Stimulated activated naive CD8-positive, alpha-beta T cell treated with anti-CD3 and anti-CD28 coated beads, Interleukin-15, Interleukin-2, amounts not matched to agents 100 ng/mL and 50 ng/mL, for 24 hours (primary cell): ENCODE measurements at regions not wholly inside any gene's neighbourhood (a gene's known extent, or its start where the extent isn't known, plus 50 kb on each side); places are given as distances from the start of the nearest gene placed in this dataset.
"Not testable (repeated sequence)": the region's sequence is repeated elsewhere in the genome, so short reads cannot be mapped to it uniquely, and the experiment has no call there.

ENCODE experiments used
- H3K27ac Mint-ChIP-seq: one replicate; pipeline ENCODE4 v1.8.0; 2021; ENCODE audit warnings: mild to moderate bottlenecking, mixed read lengths
- H3K27me3 Mint-ChIP-seq: one replicate; pipeline ENCODE4 v1.8.0; 2021; ENCODE audit warnings: mixed read lengths
- H3K36me3 Mint-ChIP-seq: one replicate; pipeline ENCODE4 v1.8.0; 2021; ENCODE audit warnings: low read depth, mixed read lengths
- H3K4me1 Mint-ChIP-seq: one replicate; pipeline ENCODE4 v1.8.0; 2021; ENCODE audit warnings: low read depth, mixed read lengths
- H3K4me3 Mint-ChIP-seq: one replicate; pipeline ENCODE4 v1.8.0; 2021; ENCODE audit warnings: mild to moderate bottlenecking, mixed read lengths
- H3K9me3 Mint-ChIP-seq: one replicate; pipeline ENCODE4 v1.8.0; 2021; ENCODE audit warnings: mixed read lengths

DNA sequence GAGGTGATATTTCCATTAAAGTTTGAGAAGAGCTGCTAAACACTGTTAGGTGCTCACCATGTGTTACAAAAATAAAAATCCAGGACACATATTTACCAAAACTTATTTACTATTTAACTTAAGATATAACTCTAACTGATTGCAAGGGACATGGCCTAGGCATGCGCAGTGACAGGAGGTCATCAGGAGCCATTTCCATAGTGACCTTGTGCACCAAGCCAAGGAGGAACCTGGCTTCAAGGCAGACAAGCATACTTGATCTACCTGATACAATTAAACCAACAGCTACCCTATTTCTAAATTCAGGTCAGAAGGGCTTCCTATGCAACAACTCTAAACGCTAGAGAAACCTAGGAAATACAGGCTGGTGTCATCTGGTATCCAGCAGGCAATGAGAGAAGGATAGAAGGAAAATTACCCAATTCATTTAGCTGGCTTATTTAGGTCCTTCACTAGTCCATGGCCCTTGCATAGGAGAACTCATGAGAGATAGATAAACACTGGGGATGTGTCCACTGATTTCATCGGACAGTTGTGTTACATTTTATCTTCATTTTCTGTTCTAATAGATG is 134.4 kb downstream of the FOXB1 start:
- no peaks in the 10 kb centered on the region for H3K36me3 Mint-ChIP-seq
- H3K4me3 Mint-ChIP-seq = no peak overlapping the region
- peaks cover 44% of the 10 kb centered on the region for H3K27me3 Mint-ChIP-seq
- no peaks in the 10 kb centered on the region for H3K4me1 Mint-ChIP-seq
- no peak overlapping the region for H3K27ac Mint-ChIP-seq
- H3K9me3 Mint-ChIP-seq = no peaks in the 10 kb centered on the region

DNA sequence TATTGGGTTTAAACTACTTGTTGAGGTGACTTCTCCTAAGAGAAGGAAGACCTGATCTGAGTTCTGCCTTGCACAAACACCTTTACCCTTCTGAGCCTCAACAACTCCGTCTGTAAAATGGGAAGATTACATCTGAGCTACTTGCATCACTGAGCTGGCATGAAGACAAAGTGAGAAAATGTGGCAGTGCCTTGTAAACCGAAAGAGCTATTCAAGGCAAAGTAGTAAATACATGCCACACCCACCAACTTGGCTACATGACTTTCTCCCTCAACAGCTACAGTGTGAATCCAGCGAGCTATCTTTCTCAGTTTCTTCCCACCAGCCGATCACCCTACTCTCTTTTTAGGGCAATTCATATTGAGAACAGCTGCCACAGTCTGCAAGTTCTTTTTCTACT is 148.3 kb downstream of the FOXB1 start:
- no peaks in the 10 kb centered on the region for H3K36me3 Mint-ChIP-seq
- peaks cover 26% of the 10 kb centered on the region for H3K27me3 Mint-ChIP-seq
- no peak overlapping the region for H3K4me3 Mint-ChIP-seq
- no peaks in the 10 kb centered on the region for H3K9me3 Mint-ChIP-seq
- H3K27ac Mint-ChIP-seq = no peak overlapping the region
- H3K4me1 Mint-ChIP-seq = no peaks in the 10 kb centered on the region

DNA sequence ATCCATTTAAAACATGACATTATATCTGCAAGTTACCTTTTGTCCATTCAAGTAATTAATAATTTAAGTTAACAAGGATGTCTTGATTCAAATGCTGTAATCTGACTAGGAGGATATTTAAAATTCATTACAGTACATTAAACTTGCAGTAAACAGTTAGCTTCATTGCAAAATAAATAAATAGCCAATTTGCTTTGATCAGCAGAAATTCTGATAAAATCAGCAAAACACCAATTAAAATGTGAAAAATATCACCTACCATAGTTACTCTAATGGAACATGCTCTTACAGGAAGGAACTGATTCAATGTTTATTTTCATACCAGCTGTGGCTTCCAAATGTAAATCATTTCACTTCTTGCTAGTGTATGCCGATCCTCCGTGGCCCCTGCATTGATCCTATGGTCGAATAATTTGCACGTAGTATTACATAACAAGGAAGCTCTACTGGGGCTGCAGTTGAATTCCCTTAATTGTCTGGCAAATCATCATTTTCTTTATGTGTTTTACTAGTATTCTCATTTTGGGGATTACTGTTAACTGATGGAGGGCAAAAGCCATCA is 150.7 kb downstream of the FOXB1 start:
- no peak overlapping the region for H3K4me3 Mint-ChIP-seq
- peaks cover 28% of the 10 kb centered on the region for H3K27me3 Mint-ChIP-seq
- H3K27ac Mint-ChIP-seq = no peak overlapping the region
- no peaks in the 10 kb centered on the region for H3K36me3 Mint-ChIP-seq
- H3K4me1 Mint-ChIP-seq = no peaks in the 10 kb centered on the region
- no peaks in the 10 kb centered on the region for H3K9me3 Mint-ChIP-seq

DNA sequence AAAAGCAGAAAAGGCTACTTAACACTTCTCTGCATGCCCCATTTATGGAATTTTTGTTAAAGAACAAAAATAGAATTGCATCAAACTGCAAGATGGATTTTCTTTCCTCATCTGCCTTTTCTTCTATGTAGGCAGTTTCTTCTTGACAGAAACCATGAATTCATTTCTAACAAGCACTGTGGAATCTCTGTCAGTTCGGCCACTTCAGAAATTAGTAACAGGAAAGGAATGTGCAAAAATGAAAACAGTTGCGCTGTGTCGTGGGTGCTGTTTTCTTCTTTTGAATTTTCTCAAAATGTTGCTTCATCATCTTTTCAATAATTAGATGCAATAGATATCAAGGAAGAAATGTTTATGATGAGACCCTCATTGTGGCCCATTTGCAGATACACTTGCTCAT is 151.6 kb downstream of the FOXB1 start:
- Mint-ChIP-seq H3K4me3 (no peak overlapping the region), H3K36me3 (no peaks in the 10 kb centered on the region), H3K27ac (no peak overlapping the region), H3K9me3 (no peaks in the 10 kb centered on the region), H3K27me3 (peaks cover 29% of the 10 kb centered on the region), H3K4me1 (no peaks in the 10 kb centered on the region)

DNA sequence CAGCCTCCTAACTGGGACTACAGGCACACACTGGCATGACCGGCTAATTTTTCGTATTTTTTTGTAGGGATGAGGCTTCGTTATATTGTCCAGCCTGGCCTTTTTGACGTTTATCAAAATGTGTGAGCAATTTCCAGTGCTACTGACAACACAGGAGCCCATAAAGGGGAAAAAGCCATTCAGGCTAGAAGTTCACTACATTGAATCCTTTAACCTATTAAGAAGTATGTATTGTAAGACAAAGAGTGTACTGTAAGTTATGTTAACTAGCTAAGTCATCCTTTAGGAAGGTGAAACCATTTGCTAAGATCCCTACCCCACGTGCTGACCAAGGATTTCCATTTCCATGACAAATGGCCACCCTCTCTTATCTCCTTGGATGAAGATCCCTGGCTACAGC is 156.8 kb downstream of the FOXB1 start:
- Mint-ChIP-seq H3K4me3 (no peak overlapping the region), H3K27me3 (peaks cover 36% of the 10 kb centered on the region), H3K4me1 (no peaks in the 10 kb centered on the region), H3K27ac (no peak overlapping the region), H3K9me3 (no peaks in the 10 kb centered on the region), H3K36me3 (no peaks in the 10 kb centered on the region)

DNA sequence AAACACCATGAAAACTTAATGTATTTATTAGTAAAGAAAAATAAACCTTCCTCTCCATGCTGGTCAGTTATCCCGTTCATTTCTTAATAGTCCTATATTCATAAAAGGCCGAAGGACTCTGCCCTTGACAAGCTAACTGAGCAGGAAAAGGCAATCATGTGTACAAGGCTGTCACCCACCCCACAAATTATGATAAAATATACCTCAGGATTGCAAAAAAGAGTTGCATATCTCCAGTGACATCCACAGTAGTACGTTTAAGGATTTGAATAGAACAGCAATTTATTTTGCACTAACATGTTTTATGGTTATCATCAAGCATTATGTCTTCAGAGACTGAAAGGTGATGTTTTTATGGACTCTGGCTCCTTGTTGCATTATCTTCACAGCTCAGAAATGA is 157.6 kb downstream of the FOXB1 start:
- H3K27me3 Mint-ChIP-seq = peaks cover 36% of the 10 kb centered on the region
- no peak overlapping the region for H3K4me3 Mint-ChIP-seq
- no peaks in the 10 kb centered on the region for H3K9me3 Mint-ChIP-seq
- no peaks in the 10 kb centered on the region for H3K4me1 Mint-ChIP-seq
- H3K27ac Mint-ChIP-seq = no peak overlapping the region
- no peaks in the 10 kb centered on the region for H3K36me3 Mint-ChIP-seq

DNA sequence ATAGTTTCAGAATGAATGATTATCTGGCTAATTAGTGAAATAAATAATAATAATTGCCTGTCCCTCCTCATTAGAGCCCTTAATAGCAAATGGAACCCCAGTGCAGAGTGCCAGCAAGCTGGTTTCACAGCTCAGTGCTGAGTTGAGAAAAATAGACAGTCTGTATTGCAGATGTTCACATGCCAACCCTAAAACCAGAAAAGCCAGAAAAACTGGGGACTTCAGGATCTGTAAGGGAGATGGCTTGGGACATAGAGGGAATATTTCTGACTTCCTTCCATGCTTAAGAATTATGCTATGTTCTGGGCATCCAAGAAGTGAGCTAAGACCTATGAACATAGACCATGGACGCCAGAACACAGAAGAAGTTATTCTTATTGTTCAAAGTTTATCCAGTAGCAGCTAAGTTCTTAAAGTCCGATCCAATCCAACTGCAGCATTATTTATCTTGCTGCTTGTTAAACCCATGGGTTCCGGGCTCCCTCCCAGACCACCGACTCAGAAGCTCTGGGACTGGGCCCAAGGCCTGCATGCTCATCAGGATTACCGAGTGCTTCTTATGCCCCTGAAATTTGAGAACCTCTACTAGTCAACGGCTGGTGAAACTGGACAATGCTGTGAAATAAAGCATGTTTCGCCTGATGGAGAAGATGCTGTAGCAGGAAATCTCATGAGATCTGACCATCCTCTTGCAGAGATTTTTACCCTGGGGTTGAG is 158.3 kb downstream of the FOXB1 start:
- Mint-ChIP-seq H3K4me3 (no peak overlapping the region), H3K4me1 (no peaks in the 10 kb centered on the region)

DNA sequence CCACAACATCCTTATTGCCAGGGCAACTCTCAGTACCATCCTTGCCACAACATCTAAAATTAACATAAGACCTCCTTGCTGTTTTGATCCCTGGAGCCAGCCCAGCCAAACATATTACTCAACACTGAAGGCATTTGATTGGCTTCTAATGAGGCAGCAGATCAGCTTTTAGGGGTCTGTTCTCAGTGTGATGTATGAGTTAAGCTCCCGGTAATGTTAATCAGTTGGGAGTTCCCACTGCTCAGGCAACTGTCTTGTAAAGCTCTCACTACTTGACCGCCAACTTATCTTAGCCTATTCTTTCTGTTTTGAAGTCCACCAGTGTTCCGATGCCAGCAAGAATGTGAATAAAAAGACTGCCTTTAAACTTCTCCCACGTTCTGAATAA is 158.9 kb downstream of the FOXB1 start:
- no peak overlapping the region for H3K27ac Mint-ChIP-seq
- no peak overlapping the region for H3K4me3 Mint-ChIP-seq
- H3K9me3 Mint-ChIP-seq = no peaks in the 10 kb centered on the region
- H3K27me3 Mint-ChIP-seq = peaks cover 36% of the 10 kb centered on the region
- no peaks in the 10 kb centered on the region for H3K36me3 Mint-ChIP-seq
- no peaks in the 10 kb centered on the region for H3K4me1 Mint-ChIP-seq

More for the DNA sequence above, 158.3 kb downstream of the FOXB1 start:
- no peaks in the 10 kb centered on the region for H3K36me3 Mint-ChIP-seq
- peaks cover 36% of the 10 kb centered on the region for H3K27me3 Mint-ChIP-seq
- H3K9me3 Mint-ChIP-seq = no peaks in the 10 kb centered on the region
- no peak overlapping the region for H3K27ac Mint-ChIP-seq

DNA sequence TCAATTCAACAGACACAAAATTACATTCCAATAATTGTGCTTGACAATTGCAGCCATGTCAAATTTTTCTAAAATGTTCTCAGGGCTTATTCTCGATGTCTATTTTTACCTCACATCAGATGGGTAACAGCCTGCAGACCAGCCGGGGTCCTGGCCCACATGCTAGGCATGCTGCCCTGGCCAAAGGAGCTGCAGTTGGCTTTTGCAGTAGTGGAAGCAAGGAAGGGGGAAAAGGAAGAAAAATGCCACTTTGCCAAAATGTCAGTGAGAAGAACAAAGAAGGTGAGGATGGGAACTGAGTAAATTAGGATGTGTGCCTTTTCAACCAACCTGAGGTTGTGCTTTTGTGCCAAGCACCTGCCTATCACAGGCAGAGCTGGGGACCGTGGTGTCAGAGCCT is 161.0 kb downstream of the FOXB1 start:
- no peaks in the 10 kb centered on the region for H3K4me1 Mint-ChIP-seq
- H3K27me3 Mint-ChIP-seq = peaks cover 21% of the 10 kb centered on the region
- no peaks in the 10 kb centered on the region for H3K9me3 Mint-ChIP-seq
- H3K27ac Mint-ChIP-seq = no peak overlapping the region
- H3K36me3 Mint-ChIP-seq = no peaks in the 10 kb centered on the region
- no peak overlapping the region for H3K4me3 Mint-ChIP-seq

DNA sequence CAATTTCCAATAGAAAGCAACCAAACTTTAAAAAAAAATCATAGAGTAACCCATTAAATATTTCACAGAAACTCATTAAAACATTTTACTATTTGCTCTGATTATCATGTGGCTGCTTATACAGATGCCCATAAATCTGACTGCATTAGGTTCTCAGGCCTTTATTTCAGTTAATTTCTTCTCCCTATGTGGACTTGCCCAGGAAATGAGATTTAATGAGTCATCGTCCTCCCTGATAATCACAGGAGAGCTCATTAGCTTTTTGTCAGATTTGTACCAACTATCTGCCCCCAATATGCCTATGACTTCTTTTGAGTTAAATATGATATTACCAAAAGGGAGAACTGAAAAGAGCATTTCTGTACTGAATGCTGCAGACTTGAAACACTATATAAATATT is 168.0 kb downstream of the FOXB1 start:
- H3K9me3 Mint-ChIP-seq = no peaks in the 10 kb centered on the region
- no peak overlapping the region for H3K4me3 Mint-ChIP-seq
- no peak overlapping the region for H3K27ac Mint-ChIP-seq
- H3K27me3 Mint-ChIP-seq = peaks cover 10% of the 10 kb centered on the region
- no peaks in the 10 kb centered on the region for H3K36me3 Mint-ChIP-seq
- no peaks in the 10 kb centered on the region for H3K4me1 Mint-ChIP-seq

DNA sequence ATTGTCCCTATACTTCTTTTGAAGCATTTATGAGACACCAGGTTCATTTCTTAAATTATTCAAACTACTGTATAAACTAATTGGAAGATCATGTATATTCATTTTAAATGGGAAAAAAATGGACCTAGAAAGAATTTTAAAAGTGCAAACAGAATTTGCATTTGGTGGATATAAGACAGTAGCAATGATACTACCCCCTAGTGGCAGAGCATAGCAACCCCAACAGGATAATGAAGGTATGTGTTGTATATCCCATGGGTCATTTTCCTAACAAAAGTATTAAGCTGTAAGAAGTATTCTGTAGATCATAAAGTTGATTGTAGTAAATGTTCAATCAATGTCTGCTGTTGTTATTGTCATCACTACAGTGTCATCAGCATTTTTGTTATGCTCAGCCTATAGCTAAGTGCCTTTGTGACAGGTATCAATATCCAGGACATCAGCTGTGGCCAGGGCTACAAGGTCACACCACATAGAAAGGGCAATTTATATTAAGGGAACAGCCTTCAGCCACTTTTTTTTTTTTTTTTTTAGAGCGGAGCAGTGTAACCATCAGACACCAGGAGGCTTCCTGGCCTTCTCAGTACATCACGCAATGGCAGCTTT is 175.8 kb downstream of the FOXB1 start:
- no peaks in the 10 kb centered on the region for H3K36me3 Mint-ChIP-seq
- H3K27me3 Mint-ChIP-seq = peaks cover 25% of the 10 kb centered on the region
- H3K4me1 Mint-ChIP-seq = no peaks in the 10 kb centered on the region
- no peak overlapping the region for H3K27ac Mint-ChIP-seq
- H3K4me3 Mint-ChIP-seq = no peak overlapping the region
- H3K9me3 Mint-ChIP-seq = no peaks in the 10 kb centered on the region

DNA sequence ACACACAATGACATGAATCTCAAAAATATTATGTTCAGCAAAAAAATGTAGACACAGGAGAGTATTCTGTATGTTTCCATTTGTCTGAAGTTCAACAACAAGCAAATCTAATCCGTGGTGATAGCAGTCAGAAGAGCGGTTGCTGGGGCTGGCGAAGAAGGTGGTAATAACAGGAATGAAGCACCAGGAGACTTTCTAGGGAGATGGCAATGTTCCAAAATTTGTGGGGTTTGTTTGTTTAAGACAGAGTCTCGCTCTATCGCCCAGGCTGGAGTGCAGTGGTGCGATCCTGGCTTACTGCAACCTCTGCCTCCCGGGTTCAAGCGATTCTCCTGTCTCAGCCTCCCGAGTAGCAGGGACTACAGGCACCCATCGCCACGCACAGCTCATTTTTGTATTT is 177.8 kb downstream of the FOXB1 start:
- not testable (repeated sequence) for H3K27ac Mint-ChIP-seq, H3K9me3 Mint-ChIP-seq, H3K36me3 Mint-ChIP-seq, H3K4me3 Mint-ChIP-seq, H3K4me1 Mint-ChIP-seq
- peaks cover 28% of the 10 kb centered on the region for H3K27me3 Mint-ChIP-seq

DNA sequence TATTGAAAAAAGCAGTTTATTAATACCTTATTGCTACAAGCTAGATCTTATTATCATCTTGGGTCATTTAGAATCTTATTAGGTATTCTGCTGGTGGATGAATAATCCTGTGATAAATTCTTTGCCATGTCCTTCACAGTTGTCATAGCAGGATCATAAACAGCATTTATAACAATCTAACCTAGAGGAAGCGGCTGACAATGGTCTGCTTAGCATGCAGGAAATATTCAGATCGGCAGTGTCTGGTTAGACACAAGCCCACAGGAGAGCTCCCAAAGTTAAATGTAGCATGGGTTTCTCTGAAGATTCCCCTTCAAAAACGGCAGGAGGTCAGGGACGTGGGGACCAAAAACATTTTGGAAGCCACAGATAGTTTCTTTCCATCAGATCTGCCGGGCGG is 179.3 kb downstream of the FOXB1 start:
- Mint-ChIP-seq H3K4me3 (no peak overlapping the region), H3K27ac (no peak overlapping the region), H3K36me3 (no peaks in the 10 kb centered on the region), H3K9me3 (no peaks in the 10 kb centered on the region), H3K27me3 (peaks cover 29% of the 10 kb centered on the region), H3K4me1 (no peaks in the 10 kb centered on the region)

DNA sequence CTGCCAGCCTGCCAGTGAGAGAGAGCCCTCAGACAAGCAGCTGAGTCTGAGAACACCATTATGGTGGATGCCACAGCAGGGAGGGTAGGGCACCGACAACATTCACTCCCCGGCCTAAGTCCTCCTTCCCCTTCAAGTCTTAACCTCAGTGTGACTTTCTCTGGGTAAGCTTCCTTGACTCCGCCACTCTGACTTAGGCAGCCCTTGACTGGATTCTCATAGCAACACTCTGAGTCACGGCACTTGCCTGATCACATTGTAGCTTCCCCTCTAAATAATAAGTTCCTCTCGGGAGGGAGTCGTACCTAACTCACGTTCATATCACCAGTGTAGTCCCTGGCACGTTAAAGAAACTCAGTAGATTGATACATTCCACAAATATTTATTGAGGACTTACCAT is 180.5 kb downstream of the FOXB1 start:
- peaks cover 23% of the 10 kb centered on the region for H3K27me3 Mint-ChIP-seq
- no peaks in the 10 kb centered on the region for H3K4me1 Mint-ChIP-seq
- no peaks in the 10 kb centered on the region for H3K36me3 Mint-ChIP-seq
- no peaks in the 10 kb centered on the region for H3K9me3 Mint-ChIP-seq
- no peak overlapping the region for H3K4me3 Mint-ChIP-seq
- no peak overlapping the region for H3K27ac Mint-ChIP-seq

DNA sequence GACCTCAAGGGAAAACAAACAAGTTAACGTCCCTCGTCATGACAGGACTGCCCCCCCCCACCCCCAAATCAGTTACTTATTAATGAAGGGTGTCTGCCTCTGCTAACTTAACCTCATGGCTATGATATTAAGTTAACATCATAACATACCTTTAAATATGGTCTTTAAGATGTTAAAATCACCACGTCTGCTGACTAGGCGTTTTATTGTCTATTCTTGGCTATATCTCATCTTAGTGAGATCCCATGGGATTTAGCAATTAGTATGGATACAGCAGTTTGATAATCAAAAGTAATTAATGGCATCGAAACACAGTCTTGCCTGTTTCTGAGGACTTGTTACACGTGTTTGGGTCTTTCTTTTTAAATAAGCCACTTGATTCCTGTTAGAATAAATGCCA is 186.9 kb downstream of the FOXB1 start:
- H3K4me1 Mint-ChIP-seq = no peaks in the 10 kb centered on the region
- no peak overlapping the region for H3K4me3 Mint-ChIP-seq
- H3K27ac Mint-ChIP-seq = no peak overlapping the region
- peaks cover 39% of the 10 kb centered on the region for H3K27me3 Mint-ChIP-seq
- no peaks in the 10 kb centered on the region for H3K9me3 Mint-ChIP-seq
- no peaks in the 10 kb centered on the region for H3K36me3 Mint-ChIP-seq
